K562 (cell line): ENCODE measurements at regions not wholly inside any gene's neighbourhood (a gene's known extent, or its start where the extent isn't known, plus 50 kb on each side); places are given as distances from the start of the nearest gene placed in this dataset.

ENCODE experiments used
- ASH1L ChIP-seq: fragments of 450-650 bp; IDR thresholded peaks from 2 replicates; pipeline ENCODE4 v1.6.1; 2018; ENCODE audit warnings: borderline replicate concordance, mild to moderate bottlenecking, low read depth; ENCODE audit not compliant: partially characterized antibody
- CEBPZ ChIP-seq: fragments of 150-350 bp; IDR thresholded peaks from 2 replicates; pipeline ENCODE4 v1.6.1; 2014; ENCODE audit warnings: low read depth, mild to moderate bottlenecking, low read length, borderline replicate concordance
- EP300 ChIP-seq: IDR thresholded peaks from 2 replicates; pipeline ENCODE4 v1.6.1; 2012; ENCODE audit warnings: low read length, improper control_type of control experiment
- FOSL1 ChIP-seq: fragments of 200-800 bp; sonication (Bioruptor generic); conservative IDR thresholded peaks from 2 replicates; pipeline ENCODE4 v1.6.1; 2016; ENCODE audit warnings: missing genetic modification characterization, missing compliant biosample characterization
- HDAC2 ChIP-seq: fragments of 450-650 bp; IDR thresholded peaks from 2 replicates; pipeline ENCODE4 v1.6.1; 2016; ENCODE audit warnings: mild to moderate bottlenecking
- RNF219 ChIP-seq: fragments of 250-450 bp; sonication (Bioruptor Pico); IDR thresholded peaks from 2 replicates; pipeline ENCODE4 v1.5.0; 2022; ENCODE audit warnings: mild to moderate bottlenecking
- SMAD4 ChIP-seq: fragments of 250-450 bp; sonication (Bioruptor Pico); conservative IDR thresholded peaks from 2 replicates; pipeline ENCODE4 v1.8.0; 2021; ENCODE audit warnings: inconsistent platforms, mild to moderate bottlenecking, moderate library complexity
- STAT5A ChIP-seq: IDR thresholded peaks from 2 replicates; pipeline ENCODE4 v1.6.1; 2012; ENCODE audit warnings: low read length, inconsistent platforms, borderline replicate concordance
- TCF3 ChIP-seq: sonication (generic); formaldehyde crosslinking; IDR thresholded peaks from 2 replicates; pipeline ENCODE4 v1.4.0; 2020; ENCODE audit warnings: mild to moderate bottlenecking, missing genetic modification reagents
- TEAD1 ChIP-seq, 2 experiments: fragments of 450-650 bp in 1 of 2; sonication (generic) in 1 of 2; formaldehyde crosslinking; IDR thresholded peaks; 2 replicates each; pipeline versions ENCODE4 v1.4.0 to v1.8.0; 2020 to 2022; ENCODE audit warnings: mild to moderate bottlenecking in 2 of 2, missing genetic modification reagents in 1 of 2
- THRAP3 ChIP-seq: fragments of 450-650 bp; IDR thresholded peaks from 2 replicates; pipeline ENCODE4 v1.6.1; 2016; ENCODE audit warnings: mild to moderate bottlenecking, inconsistent platforms, borderline replicate concordance
- ZEB2 ChIP-seq: fragments of 450-650 bp; IDR thresholded peaks from 2 replicates; pipeline ENCODE4 v1.6.1; 2016
- ZFP1 ChIP-seq: fragments of 450-650 bp; formaldehyde crosslinking; IDR thresholded peaks from 2 replicates; pipeline ENCODE4 v1.4.0; 2020; ENCODE audit warnings: mild to moderate bottlenecking, mixed read lengths
- ZNF584 ChIP-seq: fragments of 200-800 bp; sonication (Bioruptor generic); IDR thresholded peaks from 2 replicates; pipeline ENCODE4 v1.6.1; 2016; ENCODE audit warnings: low read depth, mild to moderate bottlenecking, missing genetic modification characterization, missing compliant biosample characterization
- TF ChIP-seq, protein P1 (sequence below): fragments of 250-450 bp; sonication (Bioruptor Pico); IDR thresholded peaks from 2 replicates; pipeline ENCODE4 v1.9.0; 2021; ENCODE audit warnings: mild to moderate bottlenecking, inconsistent platforms
- TF ChIP-seq, protein P2 (sequence below): sonication (generic); IDR thresholded peaks from 2 replicates; pipeline ENCODE4 v1.6.1; 2016

DNA sequence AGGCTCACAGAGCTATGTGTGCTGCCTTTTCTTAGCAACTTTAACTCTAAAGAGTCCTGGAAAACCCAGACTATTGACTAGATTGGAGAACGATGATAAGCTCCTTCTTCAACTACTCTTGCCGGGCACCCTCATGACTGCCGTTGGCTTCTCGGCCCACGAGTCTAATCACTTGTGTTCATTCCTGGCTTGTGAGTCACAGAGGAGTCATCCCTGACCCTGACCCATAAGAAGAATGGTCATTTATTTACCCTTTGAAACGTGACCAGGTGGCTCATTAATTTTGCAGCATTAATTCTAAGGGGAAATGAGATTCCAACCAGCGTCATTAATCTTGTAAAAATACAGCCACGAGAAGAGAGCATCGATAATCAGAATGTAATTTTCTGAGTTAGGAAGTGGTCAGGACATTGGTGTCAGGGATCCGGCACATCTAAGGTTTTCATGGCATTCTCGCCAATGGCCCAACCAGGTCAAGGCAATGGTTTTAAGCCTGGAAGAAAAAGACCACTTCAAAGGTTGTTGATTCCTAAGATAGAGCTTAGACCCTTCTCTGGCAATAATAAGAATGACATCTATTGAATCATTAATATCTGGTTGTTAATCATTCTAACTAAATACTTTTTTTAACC lies 183.6 kb upstream of the RUNX1 start (continued):
- peak; percentile 93 to 96 for TF ChIP-seq TEAD1 (CRISPR knock-in tag; IDR thresholded peaks at IDR 0.05)
- TF ChIP-seq FOSL1, result peak; percentile 100
- TF ChIP-seq SMAD4 (CRISPR knock-in tag), result peak; percentile 62; the same call in 1 of the 2 replicates
- no peak for TF ChIP-seq ASH1L
- TF ChIP-seq STAT5A, result no peak
- TF ChIP-seq TCF3 (CRISPR knock-in tag), result peak; percentile 43; the same call in 1 of the 2 replicates
- TF ChIP-seq RNF219, result no peak
- TF ChIP-seq HDAC2, result peak; percentile 57; the same call in 1 of the 2 replicates
- peak; percentile 39; the same call in 1 of the 2 replicates for TF ChIP-seq ZEB2
- no peak for TF ChIP-seq CEBPZ
- TF ChIP-seq, protein P1, sequence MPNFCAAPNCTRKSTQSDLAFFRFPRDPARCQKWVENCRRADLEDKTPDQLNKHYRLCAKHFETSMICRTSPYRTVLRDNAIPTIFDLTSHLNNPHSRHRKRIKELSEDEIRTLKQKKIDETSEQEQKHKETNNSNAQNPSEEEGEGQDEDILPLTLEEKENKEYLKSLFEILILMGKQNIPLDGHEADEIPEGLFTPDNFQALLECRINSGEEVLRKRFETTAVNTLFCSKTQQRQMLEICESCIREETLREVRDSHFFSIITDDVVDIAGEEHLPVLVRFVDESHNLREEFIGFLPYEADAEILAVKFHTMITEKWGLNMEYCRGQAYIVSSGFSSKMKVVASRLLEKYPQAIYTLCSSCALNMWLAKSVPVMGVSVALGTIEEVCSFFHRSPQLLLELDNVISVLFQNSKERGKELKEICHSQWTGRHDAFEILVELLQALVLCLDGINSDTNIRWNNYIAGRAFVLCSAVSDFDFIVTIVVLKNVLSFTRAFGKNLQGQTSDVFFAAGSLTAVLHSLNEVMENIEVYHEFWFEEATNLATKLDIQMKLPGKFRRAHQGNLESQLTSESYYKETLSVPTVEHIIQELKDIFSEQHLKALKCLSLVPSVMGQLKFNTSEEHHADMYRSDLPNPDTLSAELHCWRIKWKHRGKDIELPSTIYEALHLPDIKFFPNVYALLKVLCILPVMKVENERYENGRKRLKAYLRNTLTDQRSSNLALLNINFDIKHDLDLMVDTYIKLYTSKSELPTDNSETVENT (CRISPR knock-in tag), result no peak
- TF ChIP-seq ZFP1 (CRISPR knock-in tag), result no peak
- TF ChIP-seq, protein P2, sequence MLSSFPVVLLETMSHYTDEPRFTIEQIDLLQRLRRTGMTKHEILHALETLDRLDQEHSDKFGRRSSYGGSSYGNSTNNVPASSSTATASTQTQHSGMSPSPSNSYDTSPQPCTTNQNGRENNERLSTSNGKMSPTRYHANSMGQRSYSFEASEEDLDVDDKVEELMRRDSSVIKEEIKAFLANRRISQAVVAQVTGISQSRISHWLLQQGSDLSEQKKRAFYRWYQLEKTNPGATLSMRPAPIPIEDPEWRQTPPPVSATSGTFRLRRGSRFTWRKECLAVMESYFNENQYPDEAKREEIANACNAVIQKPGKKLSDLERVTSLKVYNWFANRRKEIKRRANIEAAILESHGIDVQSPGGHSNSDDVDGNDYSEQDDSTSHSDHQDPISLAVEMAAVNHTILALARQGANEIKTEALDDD, result peak; percentile 52; the same call in 1 of the 2 replicates
- peak; percentile 59; the same call in 1 of the 2 replicates for TF ChIP-seq ZNF584 (CRISPR knock-in tag)
- TF ChIP-seq EP300, result 0 out of 2 replicates have a peak, but pooled peaks have one; percentile 43
- no peak for TF ChIP-seq THRAP3
